H1 (cell line): ENCODE measurements at regions not wholly inside any gene's neighbourhood (a gene's known extent, or its start where the extent isn't known, plus 50 kb on each side); places are given as distances from the start of the nearest gene placed in this dataset.

Experiments used
- CTCF ChIA-PET: fragments of 300-600 bp; sonication (Branson Sonifier 250); formaldehyde crosslinking; loops from one replicate; lab custom pipeline; 2021; ENCODE audit not compliant: partially characterized antibody; lab: Charles Lee
- POLR2A ChIA-PET: fragments of 300-600 bp; sonication (Branson Sonifier 250); formaldehyde crosslinking; loops from one replicate; lab custom pipeline; 2021; ENCODE audit warnings: inconsistent platforms; ENCODE audit not compliant: partially characterized antibody; lab: Charles Lee
- DNase-seq, 2 experiments: peaks; one replicate each; pipeline versions ENCODE4 v3.0.0 to v3.0.0-alpha.2; 2010 to 2022; ENCODE audit warnings: low spot score in 2 of 2, low read depth in 1 of 2, mixed read lengths in 1 of 2
- FAIRE-seq: peaks from 2 replicates; lab custom pipeline; 2011; peaks lifted over from hg19 to GRCh38; lab: Jason Lieb, UNC
- H2AFZ ChIP-seq: 2 replicates; pipeline ENCODE4 v1.8.1; 2012; ENCODE audit warnings: low read length, inconsistent platforms
- H2AK5ac ChIP-seq: 2 replicates; pipeline ENCODE4 v1.6.1; 2013; ENCODE audit warnings: low read depth, low read length
- H2BK120ac ChIP-seq: replicated peaks from 2 replicates; pipeline ENCODE3; 2013; ENCODE audit warnings: low read depth, low read length, inconsistent platforms
- H2BK12ac ChIP-seq: 2 replicates; pipeline ENCODE4 v1.6.1; 2013; ENCODE audit warnings: low read depth, low read length
- H2BK15ac ChIP-seq: 2 replicates; pipeline ENCODE4 v1.6.1; 2013; ENCODE audit warnings: low read length
- H2BK20ac ChIP-seq: 2 replicates; pipeline ENCODE4 v1.6.1; 2013; ENCODE audit warnings: low read length
- H2BK5ac ChIP-seq: 2 replicates; pipeline ENCODE4 v1.6.1; 2013; ENCODE audit warnings: low read depth, low read length
- H3K14ac ChIP-seq: 2 replicates; pipeline ENCODE4 v1.6.1; 2013; ENCODE audit warnings: inconsistent platforms; ENCODE audit not compliant: insufficient read length
- H3K18ac ChIP-seq: 2 replicates; pipeline ENCODE4 v1.6.1; 2013; ENCODE audit warnings: low read length; ENCODE audit errors: extremely low read depth
- H3K23ac ChIP-seq: 2 replicates; pipeline ENCODE4 v1.6.1; 2013; ENCODE audit warnings: inconsistent platforms; ENCODE audit not compliant: insufficient read length
- H3K23me2 ChIP-seq: 2 replicates; pipeline ENCODE4 v1.6.1; 2013; ENCODE audit warnings: low read depth, low read length
- H3K27ac ChIP-seq: 2 replicates; pipeline ENCODE4 v1.6.1; 2011; ENCODE audit warnings: low read depth, low read length, inconsistent platforms
- H3K27me3 ChIP-seq, 4 experiments: replicated peaks in 1 of 4; 1 replicate in 1 of 4; 2 replicates in 3 of 4; pipeline versions ENCODE4 v1.6.1 to v1.8.1; 2011 to 2013; ENCODE audit warnings: low read length in 3 of 4, mild to moderate bottlenecking in 3 of 4, inconsistent platforms in 2 of 4, mixed read lengths in 2 of 4, moderate library complexity in 1 of 4; ENCODE audit not compliant: control insufficient read depth in 3 of 4, insufficient read depth in 3 of 4; ENCODE audit errors: extremely low read depth in 1 of 4
- H3K36me3 ChIP-seq, 4 experiments: 2 replicates each; pipeline versions ENCODE4 v1.6.1 to v1.8.1; 2011 to 2013; ENCODE audit warnings: mild to moderate bottlenecking in 4 of 4, low read length in 3 of 4, moderate library complexity in 2 of 4, control low read depth in 1 of 4, inconsistent platforms in 1 of 4; ENCODE audit not compliant: insufficient read depth in 4 of 4, control insufficient read depth in 2 of 4
- H3K4ac ChIP-seq: replicated peaks from 2 replicates; pipeline ENCODE3; 2013; ENCODE audit warnings: low read length, low read depth, mixed read lengths, inconsistent platforms; ENCODE audit not compliant: insufficient read length
- H3K4me1 ChIP-seq, 4 experiments: replicated peaks in 1 of 4; 1 replicate in 1 of 4; 2 replicates in 3 of 4; pipeline versions ENCODE4 v1.6.1 to v1.8.1; 2011 to 2013; ENCODE audit warnings: low read length in 3 of 4, inconsistent platforms in 2 of 4, mixed read lengths in 1 of 4; ENCODE audit not compliant: insufficient read depth in 4 of 4, control insufficient read depth in 3 of 4
- H3K4me2 ChIP-seq, 2 experiments: 2 replicates each; pipeline versions ENCODE4 v1.6.1 to v1.8.1; 2011 to 2013; ENCODE audit warnings: low read depth in 2 of 2, low read length in 2 of 2, control low read depth in 1 of 2, inconsistent platforms in 1 of 2, mild to moderate bottlenecking in 1 of 2; ENCODE audit not compliant: insufficient read depth in 1 of 2
- H3K4me3 ChIP-seq, 4 experiments: fragments of 200-600, 300-600 bp in 1 of 4; sonication (generic), shearing (Covaris generic), sonication (Bioruptor Twin) in 1 of 4; 2 replicates each; pipeline versions ENCODE4 v1.5.1 to v1.8.1; 2011 to 2016; ENCODE audit warnings: low read length in 4 of 4, low read depth in 3 of 4, control low read depth in 2 of 4, inconsistent platforms in 2 of 4, mild to moderate bottlenecking in 2 of 4, mixed read lengths in 1 of 4, moderate library complexity in 1 of 4; ENCODE audit not compliant: insufficient read depth in 2 of 4; ENCODE audit errors: extremely low read depth in 1 of 4
- H3K56ac ChIP-seq: replicated peaks from 2 replicates; pipeline ENCODE3; 2013; ENCODE audit warnings: low read depth, mild to moderate bottlenecking, mixed read lengths, low read length, inconsistent platforms; ENCODE audit not compliant: insufficient read length
- H3K79me1 ChIP-seq: 2 replicates; pipeline ENCODE4 v1.6.1; 2013; ENCODE audit warnings: low read depth, low read length, control low read depth
- H3K79me2 ChIP-seq, 2 experiments: 2 replicates each; pipeline versions ENCODE4 v1.6.1 to v1.8.1; 2012 to 2013; ENCODE audit warnings: low read length in 2 of 2, mild to moderate bottlenecking in 2 of 2, inconsistent platforms in 1 of 2; ENCODE audit not compliant: insufficient read depth in 2 of 2, control insufficient read depth in 1 of 2
- H3K9ac ChIP-seq, 4 experiments: replicated peaks in 1 of 4; 1 replicate in 1 of 4; 2 replicates in 3 of 4; pipeline versions ENCODE4 v1.6.1 to v1.8.1; 2011 to 2013; ENCODE audit warnings: low read depth in 3 of 4, low read length in 3 of 4, control low read depth in 2 of 4, mild to moderate bottlenecking in 2 of 4, moderate library complexity in 2 of 4, inconsistent platforms in 1 of 4; ENCODE audit errors: extremely low read depth in 1 of 4
- H3K9me3 ChIP-seq, 2 experiments: 2 replicates each; pipeline versions ENCODE4 v1.6.1 to v1.8.1; 2012 to 2013; ENCODE audit warnings: mild to moderate bottlenecking in 2 of 2, moderate library complexity in 2 of 2, control low read depth in 1 of 2, inconsistent platforms in 1 of 2, low read depth in 1 of 2, low read length in 1 of 2, mixed read lengths in 1 of 2; ENCODE audit not compliant: insufficient read depth in 2 of 2
- H4K20me1 ChIP-seq, 2 experiments: replicated peaks in 1 of 2; 2 replicates each; pipeline versions ENCODE3 to v1.8.1; 2011 to 2013; ENCODE audit warnings: inconsistent platforms in 2 of 2, low read length in 2 of 2, mild to moderate bottlenecking in 1 of 2; ENCODE audit not compliant: insufficient read depth in 2 of 2, control insufficient read depth in 1 of 2
- H4K5ac ChIP-seq: 2 replicates; pipeline ENCODE4 v1.6.1; 2013; ENCODE audit warnings: low read length, low read depth, mixed read lengths, inconsistent platforms; ENCODE audit not compliant: insufficient read length
- H4K8ac ChIP-seq: 2 replicates; pipeline ENCODE4 v1.8.0; 2013; ENCODE audit warnings: mild to moderate bottlenecking, moderate library complexity, low read length, inconsistent platforms; ENCODE audit not compliant: insufficient read depth; ENCODE audit errors: extremely low read depth
- H4K91ac ChIP-seq: replicated peaks from 2 replicates; pipeline ENCODE3; 2013; ENCODE audit warnings: low read length, mixed read lengths, inconsistent platforms; ENCODE audit not compliant: insufficient read length
- CTBP2 ChIP-seq: IDR thresholded peaks from 2 replicates; pipeline ENCODE4 v1.7.0; 2011; ENCODE audit warnings: borderline replicate concordance, mild to moderate bottlenecking, moderate library complexity, mixed read lengths, low read length; ENCODE audit not compliant: insufficient read depth, insufficient read length
- HDAC6 ChIP-seq: IDR thresholded peaks from one replicate; pipeline ENCODE4 v1.7.1; 2012; ENCODE audit warnings: low read depth, mild to moderate bottlenecking, inconsistent platforms, low read length, moderate library complexity
- RAD21 ChIP-seq, 2 experiments: IDR thresholded peaks in 1 of 2; conservative IDR thresholded peaks in 1 of 2; 2 replicates each; pipeline ENCODE4 v1.6.1; 2011; ENCODE audit warnings: low read depth in 2 of 2, low read length in 2 of 2, improper control_type of control experiment in 1 of 2, inconsistent platforms in 1 of 2, mild to moderate bottlenecking in 1 of 2, moderate library complexity in 1 of 2
- RNF2 ChIP-seq: fragments of 200-900, 300-1000 bp; sonication (generic); IDR thresholded peaks from 2 replicates; pipeline ENCODE4 v1.7.1; 2016; ENCODE audit warnings: borderline replicate concordance, low read depth, mild to moderate bottlenecking, antibody characterized with exemption, low read length; ENCODE audit not compliant: poor library complexity, severe bottlenecking; ENCODE audit errors: missing control alignments
- TAF7 ChIP-seq: optimal IDR thresholded peaks from 2 replicates; pipeline ENCODE3; 2011; ENCODE audit warnings: low read depth, mild to moderate bottlenecking, inconsistent platforms, low read length, moderate library complexity, borderline replicate concordance
- WGBS, 2 experiments: shearing (Covaris generic) in 1 of 2; methylation state at CpG; one replicate each; pipeline versions ENCODE4 v1.1.6 to v1.1.7; 2013 to 2015; ENCODE audit warnings: low lambda C conversion rate in 2 of 2, mixed read lengths in 2 of 2, inconsistent platforms in 1 of 2, low coverage in 1 of 2, missing lambda C conversion rate in 1 of 2; ENCODE audit not compliant: insufficient replicate concordance in 2 of 2, insufficient coverage in 1 of 2, insufficient read length in 1 of 2; ENCODE audit errors: extremely low coverage in 1 of 2, missing lambda C conversion rate in 1 of 2; 5-methylcytosine and 5-hydroxymethylcytosine counted together

DNA sequence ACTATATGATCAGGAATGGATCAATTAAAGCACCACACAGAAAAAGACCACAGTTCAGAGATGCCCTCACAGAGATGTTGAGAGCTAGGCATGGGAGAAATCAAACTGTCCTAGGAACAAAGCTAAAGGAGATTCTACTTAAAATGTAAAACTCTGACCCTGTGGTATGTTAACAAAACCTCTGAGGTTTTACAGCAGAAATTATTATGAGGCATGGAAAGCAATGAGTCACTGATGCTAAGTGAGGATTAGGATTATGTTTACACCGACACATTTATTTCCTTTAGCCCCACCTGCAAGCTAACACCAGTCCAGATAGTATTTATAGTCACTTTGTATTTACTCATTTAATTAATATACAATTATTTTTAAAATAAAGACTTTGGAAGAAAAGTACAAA lies 1242.2 kb downstream of the OTOL1 start:
- H3K4me2 ChIP-seq, result no peak overlapping the region
- no peak overlapping the region for H4K8ac ChIP-seq
- H3K9me3 ChIP-seq, result no peaks in the 10 kb centered on the region
- H3K23ac ChIP-seq, result no peak overlapping the region
- no peak overlapping the region for H3K9ac ChIP-seq
- H2BK12ac ChIP-seq, result no peak overlapping the region
- H3K4me3 ChIP-seq, result no peak overlapping the region
- peaks cover 0 to 6% (median 1%) of the 10 kb centered on the region in 4 experiments; a peak in 3 of 7 replicates for H3K4me1 ChIP-seq
- no peak overlapping the region for H3K14ac ChIP-seq
- FAIRE-seq (no peak), DNase-seq (no peak)
- H3K18ac ChIP-seq, result no peak overlapping the region
- no peaks in the 10 kb centered on the region for H4K20me1 ChIP-seq
- no peaks in the 10 kb centered on the region for H3K27me3 ChIP-seq
- no peak overlapping the region for H4K5ac ChIP-seq
- TF ChIP-seq CTBP2 (no peak), TAF7 (no peak), HDAC6 (no peak), RAD21 (IDR thresholded peaks at IDR 0.05 in 1 of 2, conservative IDR thresholded peaks at IDR 0.05 in 1 of 2; ENCODE audit: low read depth in 2 of 2, low read length in 2 of 2) (no peak), RNF2 (no peak)
- H2BK15ac ChIP-seq, result no peak overlapping the region
- H3K79me1 ChIP-seq, result no peaks in the 10 kb centered on the region
- peak overlapping the region; percentile 55 for H4K91ac ChIP-seq
- H3K79me2 ChIP-seq, result no peaks in the 10 kb centered on the region
- no peak overlapping the region for H2AFZ ChIP-seq
- no peak overlapping the region for H3K4ac ChIP-seq
- 85% methylated on average over 1 of the region's 1 CpG; no CpG with 5 or more reads in 1 of the 2 experiments for WGBS, 2 experiments
- no peak overlapping the region for H3K27ac ChIP-seq
- H2BK5ac ChIP-seq, result peak overlapping the region; percentile 49; the same call in 1 of the 2 replicates
- H3K56ac ChIP-seq, result no peak overlapping the region
- ChIA-PET POLR2A (no interaction called here), CTCF (interaction anchor here (1.0 kb wide), 1 partner anchor 12 kb away, joined by 3 read pairs; no protein-coding TSS in a partner anchor)
- H2AK5ac ChIP-seq, result no peak overlapping the region
- no peak overlapping the region for H2BK120ac ChIP-seq
- no peaks in the 10 kb centered on the region for H3K23me2 ChIP-seq
- H3K36me3 ChIP-seq, result no peaks in the 10 kb centered on the region; a peak in 1 of 8 replicates
- peak overlapping the region; percentile 40; the same call in 1 of the 2 replicates for H2BK20ac ChIP-seq
